Activated T-cell treated with anti-CD3 and anti-CD28 coated beads, Interleukin-2, amount 50 U/mL, for 1 hour (primary cell): ENCODE measurements at regions not wholly inside any gene's neighbourhood (a gene's known extent, or its start where the extent isn't known, plus 50 kb on each side); places are given as distances from the start of the nearest gene placed in this dataset.
"Not testable (repeated sequence)": the region's sequence is repeated elsewhere in the genome, so short reads cannot be mapped to it uniquely, and the experiment has no call there.

ENCODE experiments used
- DNase-seq: peaks from one replicate; pipeline ENCODE4 v3.0.0-alpha.2; 2020

GRCh38 chr6:147991961-147992360, 350.7 kb upstream of the SASH1 start:
- no peak for DNase-seq

GRCh38 chr6:147999001-147999540, 343.6 kb upstream of the SASH1 start:
- DNase-seq = no peak

- DNase-seq = no peak
Observed at GRCh38 chr6:148001844-148002642, 340.6 kb upstream of the SASH1 start.

GRCh38 chr6:148004651-148005050, 338.0 kb upstream of the SASH1 start:
- DNase-seq = no peak

GRCh38 chr6:148005806-148006205, 336.8 kb upstream of the SASH1 start:
- no peak for DNase-seq

- not testable (repeated sequence) for DNase-seq
Observed at GRCh38 chr6:148010516-148010915, 332.1 kb upstream of the SASH1 start.

- no peak for DNase-seq
Observed at GRCh38 chr6:148016013-148016412, 326.6 kb upstream of the SASH1 start.

- DNase-seq = no peak
Observed at GRCh38 chr6:148021165-148021564, 321.5 kb upstream of the SASH1 start.

- DNase-seq = no peak
Observed at GRCh38 chr6:148021699-148022098, 320.9 kb upstream of the SASH1 start.

- not testable (repeated sequence) for DNase-seq
Observed at GRCh38 chr6:148022279-148022678, 320.4 kb upstream of the SASH1 start.

GRCh38 chr6:148027201-148027600, 315.4 kb upstream of the SASH1 start:
- no peak for DNase-seq

GRCh38 chr6:148035806-148036390, 306.7 kb upstream of the SASH1 start:
- DNase-seq = no peak

- no peak for DNase-seq
Observed at GRCh38 chr6:148037496-148037895, 305.1 kb upstream of the SASH1 start.

- no peak for DNase-seq
Observed at GRCh38 chr6:148041546-148041945, 301.1 kb upstream of the SASH1 start.

- DNase-seq = no peak
Observed at GRCh38 chr6:148042536-148042935, 300.1 kb upstream of the SASH1 start.

- DNase-seq = no peak
Observed at GRCh38 chr6:148044261-148044751, 298.3 kb upstream of the SASH1 start.

- DNase-seq = no peak
Observed at GRCh38 chr6:148044921-148045320, 297.7 kb upstream of the SASH1 start.

- no peak for DNase-seq
Observed at GRCh38 chr6:148053209-148053608, 289.4 kb upstream of the SASH1 start.

- DNase-seq = no peak
Observed at GRCh38 chr6:148053796-148054195, 288.8 kb upstream of the SASH1 start.

GRCh38 chr6:148054219-148054618, 288.4 kb upstream of the SASH1 start:
- DNase-seq = no peak

GRCh38 chr6:148055419-148055818, 287.2 kb upstream of the SASH1 start:
- DNase-seq = no peak

- no peak for DNase-seq
Observed at GRCh38 chr6:148059869-148060268, 282.8 kb upstream of the SASH1 start.

GRCh38 chr6:148064406-148065134, 278.1 kb upstream of the SASH1 start:
- DNase-seq = no peak
